ENCODE measurements at regions not wholly inside any gene's neighbourhood (a gene's known extent, or its start where the extent isn't known, plus 50 kb on each side); places are given as distances from the start of the nearest gene placed in this dataset.

- DNase-seq (ENCODE audit: extremely low spot score, unreplicated experiment), result no peak
- Mint-ChIP-seq H3K27ac (ENCODE audit: unreplicated experiment) (no peak overlapping the region), H3K4me3 (ENCODE audit: unreplicated experiment) (no peak overlapping the region), H3K36me3 (ENCODE audit: unreplicated experiment) (no peaks in the 10 kb centered on the region), H3K4me1 (ENCODE audit: unreplicated experiment) (no peaks in the 10 kb centered on the region), H3K9me3 (ENCODE audit: unreplicated experiment) (peaks cover 53% of the 10 kb centered on the region), H3K27me3 (ENCODE audit: unreplicated experiment) (no peaks in the 10 kb centered on the region)
- TF ChIP-seq CTCF (IDR thresholded peaks at IDR 0.05), result no peak
Observed at GRCh38 chr7:153320005-153320404, 560.5 kb downstream of the ACTR3B start.

GRCh38 chr7:153320681-153321080 is 561.1 kb downstream of the ACTR3B start:
- Mint-ChIP-seq H3K4me3 (ENCODE audit: unreplicated experiment) (no peak overlapping the region), H3K27ac (ENCODE audit: unreplicated experiment) (no peak overlapping the region)

GRCh38 chr7:153322991-153323390 is 563.4 kb downstream of the ACTR3B start:
- H3K27ac Mint-ChIP-seq (ENCODE audit: unreplicated experiment), result no peak overlapping the region
- no peak for TF ChIP-seq CTCF (IDR thresholded peaks at IDR 0.05)
- H3K4me1 Mint-ChIP-seq (ENCODE audit: unreplicated experiment), result no peaks in the 10 kb centered on the region
- DNase-seq (ENCODE audit: extremely low spot score, unreplicated experiment), result no peak
- H3K27me3 Mint-ChIP-seq (ENCODE audit: unreplicated experiment), result no peaks in the 10 kb centered on the region
- H3K4me3 Mint-ChIP-seq (ENCODE audit: unreplicated experiment), result no peak overlapping the region
- peaks cover 67% of the 10 kb centered on the region for H3K9me3 Mint-ChIP-seq (ENCODE audit: unreplicated experiment)
- H3K36me3 Mint-ChIP-seq (ENCODE audit: unreplicated experiment), result no peaks in the 10 kb centered on the region

More at GRCh38 chr7:153320681-153321080, 561.1 kb downstream of the ACTR3B start:
- peaks cover 53% of the 10 kb centered on the region for H3K9me3 Mint-ChIP-seq (ENCODE audit: unreplicated experiment)
- H3K27me3 Mint-ChIP-seq (ENCODE audit: unreplicated experiment), result no peaks in the 10 kb centered on the region
- H3K36me3 Mint-ChIP-seq (ENCODE audit: unreplicated experiment), result no peaks in the 10 kb centered on the region
- H3K4me1 Mint-ChIP-seq (ENCODE audit: unreplicated experiment), result no peaks in the 10 kb centered on the region
- DNase-seq (ENCODE audit: extremely low spot score, unreplicated experiment), result no peak
- TF ChIP-seq CTCF (IDR thresholded peaks at IDR 0.05), result no peak

GRCh38 chr7:153324094-153324493 is 564.5 kb downstream of the ACTR3B start:
- Mint-ChIP-seq H3K36me3 (ENCODE audit: unreplicated experiment) (no peaks in the 10 kb centered on the region), H3K27ac (ENCODE audit: unreplicated experiment) (no peak overlapping the region), H3K9me3 (ENCODE audit: unreplicated experiment) (peaks cover 68% of the 10 kb centered on the region), H3K27me3 (ENCODE audit: unreplicated experiment) (no peaks in the 10 kb centered on the region), H3K4me3 (ENCODE audit: unreplicated experiment) (no peak overlapping the region), H3K4me1 (ENCODE audit: unreplicated experiment) (no peaks in the 10 kb centered on the region)
- DNase-seq (ENCODE audit: extremely low spot score, unreplicated experiment), result no peak
- TF ChIP-seq CTCF (IDR thresholded peaks at IDR 0.05), result no peak

GRCh38 chr7:153327683-153328082 is 568.1 kb downstream of the ACTR3B start:
- Mint-ChIP-seq H3K4me1 (ENCODE audit: unreplicated experiment) (no peaks in the 10 kb centered on the region), H3K27me3 (ENCODE audit: unreplicated experiment) (no peaks in the 10 kb centered on the region), H3K4me3 (ENCODE audit: unreplicated experiment) (no peak overlapping the region), H3K27ac (ENCODE audit: unreplicated experiment) (no peak overlapping the region), H3K36me3 (ENCODE audit: unreplicated experiment) (no peaks in the 10 kb centered on the region), H3K9me3 (ENCODE audit: unreplicated experiment) (peaks cover 55% of the 10 kb centered on the region)
- no peak for TF ChIP-seq CTCF (IDR thresholded peaks at IDR 0.05)
- DNase-seq (ENCODE audit: extremely low spot score, unreplicated experiment), result no peak

Data from osteocyte (in vitro differentiated cells).